CD14-positive monocyte (primary cell): ENCODE measurements at regions not wholly inside any gene's neighbourhood (a gene's known extent, or its start where the extent isn't known, plus 50 kb on each side); places are given as distances from the start of the nearest gene placed in this dataset.

Experiments
- DNase-seq, 3 donors: peaks; one replicate each; pipeline ENCODE4 v3.0.0-alpha.2; 2011 to 2022
- H2AFZ ChIP-seq: 2 replicates; pipeline ENCODE4 v1.6.0; 2012; ENCODE audit warnings: mild to moderate bottlenecking, low read depth, low read length, inconsistent platforms; ENCODE audit not compliant: insufficient read depth, poor library complexity, severe bottlenecking
- H3K27ac ChIP-seq, 2 donors: 1 replicate in 1 of 2; 2 replicates in 1 of 2; pipeline ENCODE4 v1.5.1; 2012 to 2013; ENCODE audit warnings: low read length in 2 of 2, control low read depth in 1 of 2, inconsistent platforms in 1 of 2, low read depth in 1 of 2, mild to moderate bottlenecking in 1 of 2
- H3K27me3 ChIP-seq, 2 donors: one replicate each; pipeline versions ENCODE4 v1.6.0 to v1.6.1; 2011 to 2013; ENCODE audit warnings: low read length in 2 of 2; ENCODE audit not compliant: control insufficient read depth in 2 of 2, insufficient read depth in 2 of 2
- H3K36me3 ChIP-seq, 2 donors: replicated peaks in 1 of 2; 1 replicate in 1 of 2; 2 replicates in 1 of 2; pipeline versions ENCODE4 v1.5.1 to v1.6.1; 2012 to 2013; ENCODE audit warnings: low read length in 2 of 2, control low read depth in 1 of 2, inconsistent platforms in 1 of 2, mild to moderate bottlenecking in 1 of 2; ENCODE audit not compliant: insufficient read depth in 2 of 2, control insufficient read depth in 1 of 2
- H3K4me1 ChIP-seq, 2 donors: 1 replicate in 1 of 2; 2 replicates in 1 of 2; pipeline versions ENCODE4 v1.5.1 to v1.6.1; 2012 to 2013; ENCODE audit warnings: low read length in 2 of 2, control low read depth in 1 of 2, inconsistent platforms in 1 of 2, mild to moderate bottlenecking in 1 of 2, moderate library complexity in 1 of 2; ENCODE audit not compliant: insufficient read depth in 2 of 2, control insufficient read depth in 1 of 2
- H3K4me2 ChIP-seq: replicated peaks from 2 replicates; pipeline ENCODE3; 2012; ENCODE audit warnings: low read length, moderate library complexity, mild to moderate bottlenecking; ENCODE audit not compliant: poor library complexity, severe bottlenecking; ENCODE audit errors: extremely low read depth
- H3K4me3 ChIP-seq, 3 experiments: fragments of 200-600 bp in 1 of 3; sonication (generic) in 1 of 3; replicated peaks in 1 of 3; 1 replicate in 2 of 3; 2 replicates in 1 of 3; pipeline ENCODE4 v1.5.1; 2011 to 2013; ENCODE audit warnings: low read length in 3 of 3, mild to moderate bottlenecking in 3 of 3, control low read depth in 2 of 3, low read depth in 2 of 3, inconsistent platforms in 1 of 3, moderate library complexity in 1 of 3
- H3K79me2 ChIP-seq: 2 replicates; pipeline ENCODE4 v1.6.0; 2012; ENCODE audit warnings: mild to moderate bottlenecking, control low read depth, inconsistent platforms, low read length, moderate library complexity; ENCODE audit not compliant: insufficient read depth
- H3K9ac ChIP-seq: 2 replicates; pipeline ENCODE4 v1.6.0; 2017; ENCODE audit warnings: low read length, mild to moderate bottlenecking; ENCODE audit not compliant: insufficient read depth, poor library complexity, severe bottlenecking
- H3K9me3 ChIP-seq, 2 donors: replicated peaks in 1 of 2; 1 replicate in 1 of 2; 2 replicates in 1 of 2; pipeline versions ENCODE4 v1.5.1 to v1.6.1; 2012 to 2013; ENCODE audit warnings: low read length in 2 of 2, control low read depth in 1 of 2; ENCODE audit not compliant: control insufficient read depth in 1 of 2, insufficient read depth in 1 of 2
- H4K20me1 ChIP-seq: 2 replicates; pipeline ENCODE4 v1.6.0; 2012; ENCODE audit warnings: mild to moderate bottlenecking, low read length, control low read depth, moderate library complexity; ENCODE audit not compliant: insufficient read depth
- H3K27ac Mint-ChIP-seq, 7 donors: one replicate each; pipeline ENCODE4 v1.8.0; 2020; ENCODE audit warnings: mild to moderate bottlenecking in 7 of 7, mixed read lengths in 7 of 7, moderate library complexity in 6 of 7, inconsistent platforms in 2 of 7
- H3K27me3 Mint-ChIP-seq, 3 donors: one replicate each; pipeline ENCODE4 v1.8.0; 2021 to 2022; ENCODE audit warnings: low read depth in 3 of 3, mild to moderate bottlenecking in 3 of 3, mixed read lengths in 3 of 3, moderate library complexity in 3 of 3, inconsistent platforms in 1 of 3
- H3K36me3 Mint-ChIP-seq, 2 donors: one replicate each; pipeline ENCODE4 v1.8.0; 2020; ENCODE audit warnings: mixed read lengths in 2 of 2, inconsistent platforms in 1 of 2, mild to moderate bottlenecking in 1 of 2
- H3K4me1 Mint-ChIP-seq: one replicate; pipeline ENCODE4 v1.8.0; 2020; ENCODE audit warnings: mild to moderate bottlenecking, mixed read lengths
- H3K4me3 Mint-ChIP-seq, 2 donors: one replicate each; pipeline ENCODE4 v1.8.0; 2020; ENCODE audit warnings: mild to moderate bottlenecking in 2 of 2, mixed read lengths in 2 of 2, moderate library complexity in 1 of 2
- H3K9me3 Mint-ChIP-seq, 7 donors: one replicate each; pipeline ENCODE4 v1.8.0; 2020 to 2022; ENCODE audit warnings: mixed read lengths in 7 of 7, mild to moderate bottlenecking in 6 of 7, moderate library complexity in 6 of 7, inconsistent platforms in 2 of 7
- CTCF ChIP-seq: fragments of 200-600 bp; IDR thresholded peaks from one replicate; pipeline ENCODE4 v1.8.0; 2022; ENCODE audit warnings: antibody characterized with exemption, mild to moderate bottlenecking
- WGBS: methylation state at CpG from one replicate; pipeline ENCODE4 v1.1.5; 2013; ENCODE audit warnings: missing lambda C conversion rate; ENCODE audit not compliant: insufficient coverage; 5-methylcytosine and 5-hydroxymethylcytosine counted together
- intact Hi-C, 2 donors: fragments of 100-400 bp; cut with micrococcal nuclease; formaldehyde crosslinking; loops; one replicate each; pipeline versions ENCODE4 v1.15.0 to v1.15.1; 2023

- peaks cover 0 to 5% (median 0%) of the 10 kb centered on the region in 7 donors for H3K9me3 Mint-ChIP-seq
- no peaks in the 10 kb centered on the region for H3K79me2 ChIP-seq
- H4K20me1 ChIP-seq = no peaks in the 10 kb centered on the region
- no peaks in the 10 kb centered on the region for H3K4me1 Mint-ChIP-seq
- H2AFZ ChIP-seq = no peak overlapping the region
- no peak overlapping the region for H3K9ac ChIP-seq
- no peaks in the 10 kb centered on the region for H3K36me3 ChIP-seq
- H3K27me3 ChIP-seq = no peaks in the 10 kb centered on the region
- no peaks in the 10 kb centered on the region for H3K4me1 ChIP-seq
- peaks cover 0 to 3% (median 0%) of the 10 kb centered on the region in 3 donors for H3K27me3 Mint-ChIP-seq
- intact Hi-C loops = no loop called here
- no peak overlapping the region for H3K27ac Mint-ChIP-seq
- no peak overlapping the region for H3K4me3 ChIP-seq
- H3K4me2 ChIP-seq = no peak overlapping the region
- TF ChIP-seq CTCF = no peak
- H3K27ac ChIP-seq = no peak overlapping the region
- H3K36me3 Mint-ChIP-seq = no peaks in the 10 kb centered on the region
- WGBS = no CpG with 5 or more reads among the region's 5 CpGs
- DNase-seq = no peak
- H3K4me3 Mint-ChIP-seq = no peak overlapping the region
- no peaks in the 10 kb centered on the region for H3K9me3 ChIP-seq
Measured at GRCh38 chr7:121587435-121587834, 191.3 kb upstream of the FAM3C start.

GRCh38 chr7:121582258-121582657, 186.2 kb upstream of the FAM3C start:
- H3K4me1 Mint-ChIP-seq = no peaks in the 10 kb centered on the region
- Histone ChIP-seq H3K9ac (no peak overlapping the region), H3K4me1 (no peaks in the 10 kb centered on the region), H3K79me2 (no peaks in the 10 kb centered on the region), H3K27me3 (no peaks in the 10 kb centered on the region), H3K36me3 (no peaks in the 10 kb centered on the region), H4K20me1 (no peaks in the 10 kb centered on the region), H3K4me2 (no peak overlapping the region), H2AFZ (no peak overlapping the region), H3K9me3 (no peaks in the 10 kb centered on the region), H3K27ac (no peak overlapping the region), H3K4me3 (no peak overlapping the region)
- H3K9me3 Mint-ChIP-seq = peaks cover 0 to 1% (median 0%) of the 10 kb centered on the region in 7 donors
- H3K36me3 Mint-ChIP-seq = no peaks in the 10 kb centered on the region
- intact Hi-C loops = no loop called here
- no peak for TF ChIP-seq CTCF
- no peak overlapping the region for H3K27ac Mint-ChIP-seq
- H3K27me3 Mint-ChIP-seq = peaks cover 0 to 2% (median 1%) of the 10 kb centered on the region in 3 donors
- no peak for DNase-seq
- no peak overlapping the region for H3K4me3 Mint-ChIP-seq
